PC-9 (cell line): ENCODE measurements at regions not wholly inside any gene's neighbourhood (a gene's known extent, or its start where the extent isn't known, plus 50 kb on each side); places are given as distances from the start of the nearest gene placed in this dataset.

Source experiments
- CTCF ChIP-seq: fragments of 200-600 bp; sonication (generic); conservative IDR thresholded peaks from 2 replicates; pipeline ENCODE4 v1.6.1; 2017; ENCODE audit warnings: mixed run types, antibody characterized with exemption, mild to moderate bottlenecking, moderate library complexity
- EZH2 ChIP-seq: fragments of 200-600 bp; sonication (generic); IDR thresholded peaks from 2 replicates; pipeline ENCODE4 v1.8.0; 2017; ENCODE audit warnings: antibody characterized with exemption, low read depth

GRCh38 chr10:28997734-28998133 is 291.1 kb upstream of the LYZL1 start:
- TF ChIP-seq CTCF (no peak), EZH2 (no peak)
